CD4-positive, alpha-beta T cell treated with Interleukin-6 at 100 ng/mL for 8 hours (primary cell): ENCODE measurements at regions not wholly inside any gene's neighbourhood (a gene's known extent, or its start where the extent isn't known, plus 50 kb on each side); places are given as distances from the start of the nearest gene placed in this dataset.

Source experiments
- DNase-seq: peaks from one replicate; pipeline ENCODE4 v3.0.0-alpha.2; 2020; ENCODE audit warnings: mixed read lengths, low spot score

- DNase-seq, result no peak
Observed at GRCh38 chr5:160511280-160511929, 89.8 kb downstream of the PTTG1 start.
